SH-SY5Y (cell line): ENCODE measurements at regions not wholly inside any gene's neighbourhood (a gene's known extent, or its start where the extent isn't known, plus 50 kb on each side); places are given as distances from the start of the nearest gene placed in this dataset.

Experiments used
- GATA2 ChIP-seq: IDR thresholded peaks from 2 replicates; pipeline ENCODE4 v1.6.1; 2011; ENCODE audit warnings: mild to moderate bottlenecking, low read depth, low read length
- GATA3 ChIP-seq: IDR thresholded peaks from 2 replicates; pipeline ENCODE4 v1.6.1; 2011; ENCODE audit warnings: low read depth, mild to moderate bottlenecking, low read length, moderate library complexity

DNA sequence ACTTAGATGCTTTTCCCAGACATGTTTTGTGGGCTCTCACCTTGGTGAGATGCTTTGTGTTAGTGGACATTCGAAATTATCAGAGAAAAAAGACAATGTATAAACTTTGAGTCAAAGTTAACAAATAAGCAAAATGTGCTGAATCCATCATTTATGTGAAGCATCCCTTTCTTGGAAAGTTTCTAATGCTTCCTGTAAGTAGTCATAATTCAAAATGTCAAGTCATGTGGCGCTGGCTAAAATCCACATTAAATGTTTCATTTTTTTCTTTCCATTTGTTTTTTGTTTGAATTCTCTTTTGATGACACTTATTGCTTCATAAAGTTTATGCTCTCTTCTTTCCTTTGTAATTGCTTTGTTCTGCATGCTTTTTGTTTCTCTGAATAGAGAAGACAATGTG lies 107.2 kb upstream of the CENPW start:
- no peak for TF ChIP-seq GATA2
- TF ChIP-seq GATA3, result no peak
